ENCODE measurements at regions not wholly inside any gene's neighbourhood (a gene's known extent, or its start where the extent isn't known, plus 50 kb on each side); places are given as distances from the start of the nearest gene placed in this dataset.
A peak's percentile ranks its signal among the peaks of the same experiment; 100 is the strongest.

DNA sequence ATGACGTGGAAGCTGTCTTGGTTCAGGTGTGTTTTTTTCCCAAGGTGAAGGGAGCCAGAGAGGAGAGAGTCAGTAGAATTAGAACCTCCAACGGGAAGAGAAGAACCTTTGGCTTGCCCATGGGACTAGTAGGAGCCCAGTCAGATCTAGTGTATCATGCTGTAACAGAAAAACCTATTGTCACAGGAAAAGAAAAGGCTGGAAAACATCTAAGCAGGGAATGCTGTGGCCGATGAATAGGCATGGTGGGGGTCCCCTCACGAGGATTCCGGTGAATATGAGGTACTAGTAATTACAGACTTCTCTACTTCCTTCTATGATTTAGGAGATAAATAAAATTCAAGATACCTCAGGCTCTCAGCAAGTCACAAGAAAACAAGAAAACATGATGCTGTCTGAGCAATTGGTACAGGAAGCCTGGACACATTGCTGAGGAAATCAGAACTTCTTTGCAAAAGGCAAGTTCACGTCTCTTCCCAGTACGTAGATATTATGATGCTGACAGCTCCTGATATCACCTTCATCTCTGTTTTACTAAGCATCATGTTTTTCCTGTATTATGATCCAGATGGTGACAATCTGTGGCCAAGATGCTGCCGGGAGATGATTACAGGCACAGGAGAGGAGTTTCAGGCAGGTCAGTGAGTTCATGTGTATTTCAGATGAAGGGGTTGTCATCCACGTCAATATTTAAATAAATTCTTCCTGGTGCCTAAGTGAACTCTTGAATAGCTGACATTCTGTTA is 54.3 kb upstream of the NPY start:
- H3K4me1 ChIP-seq, result peaks cover 0 to 3% of the 10 kb centered on the region in 2 donors
- intact Hi-C loops (cut with DNase I; ENCODE audit: low total_unique reads), result loop anchor here (10.0 kb wide), 2 partner anchors 445 to 925 kb away; no protein-coding TSS in a partner anchor
- H3K9me3 ChIP-seq, result no peaks in the 10 kb centered on the region
- H3K27ac ChIP-seq, result no peak overlapping the region
- no peak for TF ChIP-seq POLR2A (IDR thresholded peaks at IDR 0.05)
- TF ChIP-seq, protein P1, sequence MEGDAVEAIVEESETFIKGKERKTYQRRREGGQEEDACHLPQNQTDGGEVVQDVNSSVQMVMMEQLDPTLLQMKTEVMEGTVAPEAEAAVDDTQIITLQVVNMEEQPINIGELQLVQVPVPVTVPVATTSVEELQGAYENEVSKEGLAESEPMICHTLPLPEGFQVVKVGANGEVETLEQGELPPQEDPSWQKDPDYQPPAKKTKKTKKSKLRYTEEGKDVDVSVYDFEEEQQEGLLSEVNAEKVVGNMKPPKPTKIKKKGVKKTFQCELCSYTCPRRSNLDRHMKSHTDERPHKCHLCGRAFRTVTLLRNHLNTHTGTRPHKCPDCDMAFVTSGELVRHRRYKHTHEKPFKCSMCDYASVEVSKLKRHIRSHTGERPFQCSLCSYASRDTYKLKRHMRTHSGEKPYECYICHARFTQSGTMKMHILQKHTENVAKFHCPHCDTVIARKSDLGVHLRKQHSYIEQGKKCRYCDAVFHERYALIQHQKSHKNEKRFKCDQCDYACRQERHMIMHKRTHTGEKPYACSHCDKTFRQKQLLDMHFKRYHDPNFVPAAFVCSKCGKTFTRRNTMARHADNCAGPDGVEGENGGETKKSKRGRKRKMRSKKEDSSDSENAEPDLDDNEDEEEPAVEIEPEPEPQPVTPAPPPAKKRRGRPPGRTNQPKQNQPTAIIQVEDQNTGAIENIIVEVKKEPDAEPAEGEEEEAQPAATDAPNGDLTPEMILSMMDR (IDR thresholded peaks at IDR 0.05), result no peak
- TF ChIP-seq POLR2AphosphoS5 (IDR thresholded peaks at IDR 0.05), result no peak
- no peaks in the 10 kb centered on the region for H3K27me3 ChIP-seq
- H3K4me3 ChIP-seq, result no peak overlapping the region
- DNase-seq (ENCODE audit: low spot score in 2 of 2), result no peak
- H3K36me3 ChIP-seq, result no peaks in the 10 kb centered on the region

GRCh38 chr7:24231493-24231892 is 52.5 kb upstream of the NPY start:
- intact Hi-C loops (cut with DNase I; ENCODE audit: low total_unique reads), result loop anchor here (10.0 kb wide), 1 partner anchor 447 kb away; no protein-coding TSS in a partner anchor
- TF ChIP-seq POLR2AphosphoS5 (IDR thresholded peaks at IDR 0.05) (no peak), POLR2A (IDR thresholded peaks at IDR 0.05) (no peak)
- TF ChIP-seq, protein P1 (IDR thresholded peaks at IDR 0.05), result no peak
- no peak for DNase-seq (ENCODE audit: low spot score in 2 of 2)

DNA sequence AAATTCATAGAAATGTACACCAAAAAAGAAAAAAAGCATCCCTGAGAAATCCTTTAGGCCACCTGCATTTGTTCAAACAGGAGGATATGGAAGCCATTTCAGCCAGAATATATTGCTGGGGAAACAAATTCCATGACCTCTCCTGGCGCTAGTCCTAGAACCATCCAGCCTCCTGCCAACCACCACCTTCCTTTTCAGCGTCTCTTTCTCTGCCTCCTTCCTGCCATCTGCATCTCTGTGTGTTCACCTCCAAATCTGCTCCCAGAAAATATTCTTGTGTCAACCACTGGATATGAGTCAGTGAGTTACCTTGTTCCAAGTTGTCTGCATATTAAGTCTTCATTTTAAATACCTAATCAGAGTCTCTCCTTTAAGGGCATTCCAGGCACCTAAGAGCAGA is 50.6 kb upstream of the NPY start:
- intact Hi-C loops (cut with DNase I; ENCODE audit: low total_unique reads), result loop anchor here (10.0 kb wide), 1 partner anchor 449 kb away; no protein-coding TSS in a partner anchor
- Histone ChIP-seq H3K27me3 (no peaks in the 10 kb centered on the region), H3K4me1 (peaks cover 0 to 4% of the 10 kb centered on the region in 2 donors), H3K27ac (peak overlapping the region in 1 of 2 donors; percentile 21), H3K9me3 (no peaks in the 10 kb centered on the region), H3K4me3 (no peak overlapping the region), H3K36me3 (no peaks in the 10 kb centered on the region)
- DNase-seq (ENCODE audit: low spot score in 2 of 2), result no peak
- TF ChIP-seq POLR2AphosphoS5 (IDR thresholded peaks at IDR 0.05), result no peak
- TF ChIP-seq, protein P1 (IDR thresholded peaks at IDR 0.05), result no peak
- no peak for TF ChIP-seq POLR2A (IDR thresholded peaks at IDR 0.05)

More at GRCh38 chr7:24231493-24231892, 52.5 kb upstream of the NPY start:
- Histone ChIP-seq H3K27ac (no peak overlapping the region), H3K4me3 (no peak overlapping the region), H3K36me3 (no peaks in the 10 kb centered on the region), H3K27me3 (no peaks in the 10 kb centered on the region), H3K4me1 (peaks cover 0 to 4% of the 10 kb centered on the region in 2 donors), H3K9me3 (no peaks in the 10 kb centered on the region)
